ENCODE measurements at regions not wholly inside any gene's neighbourhood (a gene's known extent, or its start where the extent isn't known, plus 50 kb on each side); places are given as distances from the start of the nearest gene placed in this dataset.

DNA sequence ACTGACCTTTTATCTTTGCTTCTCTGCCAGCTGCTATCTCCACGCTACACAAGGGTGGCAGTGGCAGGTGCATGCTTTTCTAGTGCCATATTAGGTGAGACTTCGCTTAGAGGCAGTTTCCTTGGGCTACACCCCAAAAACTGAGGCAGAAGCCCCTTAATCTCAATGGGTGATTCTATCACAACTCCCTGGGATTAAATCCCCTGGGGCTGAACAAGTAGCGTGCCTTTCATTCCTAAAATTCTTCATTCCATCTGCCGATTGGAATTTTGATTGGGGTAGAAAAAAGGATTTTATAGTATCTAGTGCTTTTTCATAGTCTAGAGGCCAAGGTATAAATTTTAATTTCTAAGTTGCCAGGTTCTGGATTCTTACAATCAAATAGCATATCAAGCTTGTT, 1040.5 kb upstream of the ACVR2A start:
- 55% methylated on average over 4 of the region's 4 CpGs for WGBS
- DNase-seq (ENCODE audit: low spot score in 2 of 2) = no peak
- peaks cover 3% of the 10 kb centered on the region for H3K4me1 ChIP-seq
- H3K27me3 ChIP-seq = no peaks in the 10 kb centered on the region
- no peak overlapping the region for H3K27ac ChIP-seq
- TF ChIP-seq POLR2AphosphoS5 (IDR thresholded peaks at IDR 0.05) = no peak
- TF ChIP-seq, protein P1, sequence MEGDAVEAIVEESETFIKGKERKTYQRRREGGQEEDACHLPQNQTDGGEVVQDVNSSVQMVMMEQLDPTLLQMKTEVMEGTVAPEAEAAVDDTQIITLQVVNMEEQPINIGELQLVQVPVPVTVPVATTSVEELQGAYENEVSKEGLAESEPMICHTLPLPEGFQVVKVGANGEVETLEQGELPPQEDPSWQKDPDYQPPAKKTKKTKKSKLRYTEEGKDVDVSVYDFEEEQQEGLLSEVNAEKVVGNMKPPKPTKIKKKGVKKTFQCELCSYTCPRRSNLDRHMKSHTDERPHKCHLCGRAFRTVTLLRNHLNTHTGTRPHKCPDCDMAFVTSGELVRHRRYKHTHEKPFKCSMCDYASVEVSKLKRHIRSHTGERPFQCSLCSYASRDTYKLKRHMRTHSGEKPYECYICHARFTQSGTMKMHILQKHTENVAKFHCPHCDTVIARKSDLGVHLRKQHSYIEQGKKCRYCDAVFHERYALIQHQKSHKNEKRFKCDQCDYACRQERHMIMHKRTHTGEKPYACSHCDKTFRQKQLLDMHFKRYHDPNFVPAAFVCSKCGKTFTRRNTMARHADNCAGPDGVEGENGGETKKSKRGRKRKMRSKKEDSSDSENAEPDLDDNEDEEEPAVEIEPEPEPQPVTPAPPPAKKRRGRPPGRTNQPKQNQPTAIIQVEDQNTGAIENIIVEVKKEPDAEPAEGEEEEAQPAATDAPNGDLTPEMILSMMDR (IDR thresholded peaks at IDR 0.05) = no peak
- TF ChIP-seq POLR2A (IDR thresholded peaks at IDR 0.05) = no peak
- no peak for TF ChIP-seq EP300 (IDR thresholded peaks at IDR 0.05)
- no peak overlapping the region for H3K4me3 ChIP-seq
- no peaks in the 10 kb centered on the region for H3K36me3 ChIP-seq
- no peaks in the 10 kb centered on the region for H3K9me3 ChIP-seq

DNA sequence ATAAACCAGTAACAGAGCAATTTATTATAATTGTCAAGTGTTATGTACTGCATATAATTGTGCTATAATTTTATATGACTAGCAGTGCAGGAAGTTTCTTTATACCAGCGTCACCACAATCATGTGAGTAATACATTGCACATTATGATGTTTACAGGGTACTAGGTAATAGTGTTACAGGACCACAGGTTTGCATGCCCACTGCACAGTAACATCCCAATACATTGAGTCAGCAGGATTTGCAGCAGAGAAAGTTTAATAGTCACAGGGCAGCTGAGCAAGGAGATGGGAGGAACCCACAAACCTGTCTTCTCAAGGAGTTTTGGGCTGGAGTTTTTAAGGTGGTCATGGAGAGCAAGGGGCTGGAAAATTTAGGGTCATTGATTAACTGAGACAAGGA, 1042.9 kb upstream of the ACVR2A start:
- 82% methylated on average over 1 of the region's 1 CpG for WGBS
- H3K27me3 ChIP-seq = no peaks in the 10 kb centered on the region
- H3K4me3 ChIP-seq = no peak overlapping the region
- no peak overlapping the region for H3K27ac ChIP-seq
- H3K36me3 ChIP-seq = no peaks in the 10 kb centered on the region
- DNase-seq (ENCODE audit: low spot score in 2 of 2) = no peak
- no peaks in the 10 kb centered on the region for H3K9me3 ChIP-seq
- H3K4me1 ChIP-seq = peaks cover 3% of the 10 kb centered on the region
- TF ChIP-seq POLR2AphosphoS5 (IDR thresholded peaks at IDR 0.05) (no peak), POLR2A (IDR thresholded peaks at IDR 0.05) (no peak), EP300 (IDR thresholded peaks at IDR 0.05) (no peak)
- TF ChIP-seq, protein P1 (IDR thresholded peaks at IDR 0.05) = no peak

DNA sequence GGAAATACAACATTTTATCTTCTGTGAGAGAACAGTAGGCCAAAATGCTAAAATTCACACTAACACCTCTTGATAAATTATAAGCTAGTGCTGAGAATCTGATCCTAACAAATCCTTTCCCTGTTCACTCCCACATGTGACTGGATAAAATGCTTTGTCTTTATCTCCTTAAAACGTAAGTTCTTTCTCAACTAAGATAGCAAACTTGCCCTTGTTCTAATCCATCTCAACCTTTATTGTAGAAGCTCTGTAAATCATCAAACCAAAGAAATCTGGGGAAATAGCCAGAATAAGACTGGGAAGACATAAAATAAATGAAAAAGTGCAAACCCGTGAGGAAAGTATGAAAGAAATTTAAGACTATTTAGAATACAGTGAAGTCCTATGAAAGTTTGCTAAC, 1058.4 kb upstream of the ACVR2A start:
- H3K27ac ChIP-seq = no peak overlapping the region
- no peak for TF ChIP-seq POLR2A (IDR thresholded peaks at IDR 0.05)
- TF ChIP-seq, protein P1 (IDR thresholded peaks at IDR 0.05) = no peak
- TF ChIP-seq EP300 (IDR thresholded peaks at IDR 0.05) = no peak
- no peak for TF ChIP-seq POLR2AphosphoS5 (IDR thresholded peaks at IDR 0.05)
- WGBS = 78% methylated on average over 2 of the region's 2 CpGs

DNA sequence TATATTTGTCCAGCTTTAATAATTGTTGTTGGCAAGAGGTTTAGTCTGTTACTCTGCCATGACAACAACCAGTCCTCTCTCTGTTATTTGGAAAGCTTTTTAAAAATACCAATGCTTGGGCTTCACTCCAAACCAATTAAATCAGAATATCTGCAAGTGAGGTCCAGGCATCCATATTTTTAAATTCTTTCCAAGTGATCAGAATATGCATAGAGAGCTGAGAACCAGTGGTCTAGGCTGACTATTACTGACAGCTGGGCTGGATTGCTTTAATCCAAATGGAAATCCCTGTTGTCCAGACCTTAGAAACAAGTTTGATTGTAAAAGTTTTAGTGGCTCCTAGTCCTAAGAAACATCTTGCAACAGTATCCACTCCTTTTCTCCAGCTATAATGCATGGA, 1059.7 kb upstream of the ACVR2A start:
- Histone ChIP-seq H3K9me3 (peaks cover 3% of the 10 kb centered on the region), H3K27me3 (no peaks in the 10 kb centered on the region), H3K4me3 (no peak overlapping the region), H3K36me3 (no peaks in the 10 kb centered on the region), H3K4me1 (no peaks in the 10 kb centered on the region), H3K27ac (no peak overlapping the region)
- no peak for TF ChIP-seq POLR2AphosphoS5 (IDR thresholded peaks at IDR 0.05)
- no peak for TF ChIP-seq EP300 (IDR thresholded peaks at IDR 0.05)
- TF ChIP-seq POLR2A (IDR thresholded peaks at IDR 0.05) = no peak
- TF ChIP-seq, protein P1 (IDR thresholded peaks at IDR 0.05) = no peak
- DNase-seq (ENCODE audit: low spot score in 2 of 2) = no peak

More for the DNA sequence above, 1058.4 kb upstream of the ACVR2A start:
- DNase-seq (ENCODE audit: low spot score in 2 of 2) = no peak
- Histone ChIP-seq H3K4me3 (no peak overlapping the region), H3K27me3 (no peaks in the 10 kb centered on the region), H3K4me1 (no peaks in the 10 kb centered on the region), H3K9me3 (peaks cover 3% of the 10 kb centered on the region), H3K36me3 (no peaks in the 10 kb centered on the region)

DNA sequence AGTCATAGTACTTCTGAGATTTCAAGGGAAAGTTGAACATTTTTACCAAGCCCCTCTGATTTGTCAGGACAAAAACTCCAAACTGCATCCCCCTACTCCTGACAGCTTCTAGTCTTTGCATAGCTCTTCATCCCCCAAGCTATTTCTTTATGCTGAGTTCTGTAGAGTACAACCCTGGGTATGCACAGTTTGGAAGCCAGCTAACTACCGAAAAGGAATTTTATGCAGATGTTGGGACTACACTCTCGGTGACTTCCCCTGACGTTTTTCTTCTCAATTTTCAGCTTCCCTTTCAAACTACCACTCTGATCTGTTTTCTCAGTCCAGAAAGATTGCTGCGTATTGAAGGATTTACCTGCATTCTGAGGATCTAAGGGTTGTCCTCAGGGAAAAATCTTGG, 1060.2 kb upstream of the ACVR2A start:
- H3K4me3 ChIP-seq = no peak overlapping the region
- WGBS = 46% methylated on average over 4 of the region's 4 CpGs
- H3K27ac ChIP-seq = no peak overlapping the region
- no peaks in the 10 kb centered on the region for H3K4me1 ChIP-seq
- DNase-seq (ENCODE audit: low spot score in 2 of 2) = no peak
- TF ChIP-seq, protein P1 (IDR thresholded peaks at IDR 0.05) = no peak
- no peak for TF ChIP-seq POLR2A (IDR thresholded peaks at IDR 0.05)
- TF ChIP-seq POLR2AphosphoS5 (IDR thresholded peaks at IDR 0.05) = no peak
- no peak for TF ChIP-seq EP300 (IDR thresholded peaks at IDR 0.05)
- peaks cover 3% of the 10 kb centered on the region for H3K9me3 ChIP-seq
- H3K36me3 ChIP-seq = no peaks in the 10 kb centered on the region
- H3K27me3 ChIP-seq = no peaks in the 10 kb centered on the region

Data from suprapubic skin (tissue), 4 donors.